Fibroblast of skin of right biceps (primary cell): ENCODE measurements at regions not wholly inside any gene's neighbourhood (a gene's known extent, or its start where the extent isn't known, plus 50 kb on each side); places are given as distances from the start of the nearest gene placed in this dataset.
"Not testable (repeated sequence)": the region's sequence is repeated elsewhere in the genome, so short reads cannot be mapped to it uniquely, and the experiment has no call there.

Source experiments
- DNase-seq: peaks from one replicate; pipeline ENCODE4 v3.0.0-alpha.2; 2013

DNA sequence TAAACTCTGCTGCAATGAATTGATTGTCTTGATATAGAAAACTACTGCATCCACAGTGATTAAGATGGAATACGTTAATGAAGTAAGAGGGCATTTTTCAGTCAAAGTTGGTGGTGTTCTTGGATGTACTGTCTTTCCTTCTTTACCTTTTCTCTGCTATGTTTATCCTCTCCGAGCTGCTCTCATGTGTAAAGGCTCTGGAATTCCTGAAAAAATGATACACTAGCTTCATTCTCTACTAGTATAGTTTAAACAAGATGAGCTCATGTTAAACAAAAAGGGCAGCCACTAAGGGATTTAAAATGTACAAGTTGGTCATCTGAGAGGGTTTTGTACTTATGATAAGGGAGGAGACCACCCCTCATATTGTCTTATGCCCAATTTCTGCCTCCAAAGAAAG is 504.6 kb upstream of the NECTIN3 start:
- DNase-seq: no peak

DNA sequence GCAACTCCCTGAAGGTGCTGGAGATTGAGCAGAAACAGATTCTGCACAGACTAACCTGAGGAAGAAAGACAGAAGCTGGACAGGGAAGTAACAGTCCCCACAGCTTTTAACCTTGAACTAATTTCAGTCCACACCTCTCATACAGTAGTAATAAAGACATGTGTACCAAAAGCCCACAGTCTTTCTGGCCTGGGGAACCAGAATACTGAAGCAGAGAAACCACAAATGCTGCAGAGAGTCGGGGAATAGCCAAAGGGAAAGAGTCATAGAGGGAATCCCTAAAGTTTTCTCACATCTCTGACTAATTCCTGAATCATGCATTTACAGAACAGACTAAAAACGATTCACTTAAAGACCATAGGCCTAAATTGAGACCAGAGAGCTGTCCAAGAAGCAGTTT is 503.4 kb upstream of the NECTIN3 start:
- peak; percentile 91 for DNase-seq

DNA sequence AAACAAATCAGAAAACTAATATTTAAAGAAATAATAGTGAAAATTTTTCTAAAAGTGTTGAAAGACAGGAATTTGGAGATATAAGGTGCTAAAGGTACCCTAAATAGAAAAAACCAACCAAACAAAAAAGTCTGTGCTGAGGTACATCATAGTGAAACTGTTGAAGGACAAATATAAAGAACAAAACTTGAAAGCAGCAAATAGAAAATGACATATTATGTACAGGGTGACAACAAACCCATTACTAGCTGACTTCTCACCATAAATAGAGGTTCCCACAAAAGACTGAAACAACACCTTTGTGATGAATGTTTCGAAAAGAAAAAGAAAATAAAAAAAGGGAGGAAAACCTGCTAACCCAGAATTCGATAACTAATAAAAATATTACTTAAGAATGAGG is 502.5 kb upstream of the NECTIN3 start:
- DNase-seq: no peak

DNA sequence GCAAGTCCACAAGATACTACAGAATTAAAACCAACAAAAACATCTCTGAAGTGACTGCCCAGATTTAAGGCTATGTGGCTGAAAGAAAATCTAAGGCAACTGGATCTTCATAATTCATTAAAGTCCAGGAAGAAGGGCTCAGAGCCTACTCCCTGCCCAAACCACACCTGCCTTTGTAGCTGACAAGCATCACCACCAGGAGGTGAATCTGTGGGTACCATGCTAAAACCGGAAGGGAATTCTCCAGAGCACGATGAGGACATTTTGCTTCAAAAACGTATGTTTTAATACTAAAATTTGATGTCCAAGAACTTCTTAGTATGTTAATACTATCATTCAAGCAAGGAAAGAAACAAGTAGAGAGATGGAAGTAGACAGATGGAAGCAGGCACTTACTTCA is 495.9 kb upstream of the NECTIN3 start:
- no peak for DNase-seq

DNA sequence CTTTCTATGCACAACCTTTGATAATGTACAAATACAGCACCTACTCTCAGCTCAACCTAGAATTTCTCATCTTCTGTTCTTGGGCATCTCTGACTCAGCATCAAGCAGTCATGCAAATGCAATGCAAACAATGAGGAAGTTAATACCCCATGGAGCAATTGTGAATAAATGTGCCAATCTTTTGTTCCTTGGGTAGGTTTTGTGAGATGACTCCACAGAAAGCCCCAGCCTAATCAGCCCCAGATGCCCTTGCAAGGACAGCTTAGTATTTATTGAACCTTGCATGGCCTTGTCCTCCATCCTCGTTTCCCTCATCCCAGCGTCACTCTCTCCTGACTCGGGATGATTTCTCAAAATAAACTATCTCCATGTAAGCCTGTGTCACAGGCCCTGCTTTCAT is 494.7 kb upstream of the NECTIN3 start:
- DNase-seq: peak; percentile 96

DNA sequence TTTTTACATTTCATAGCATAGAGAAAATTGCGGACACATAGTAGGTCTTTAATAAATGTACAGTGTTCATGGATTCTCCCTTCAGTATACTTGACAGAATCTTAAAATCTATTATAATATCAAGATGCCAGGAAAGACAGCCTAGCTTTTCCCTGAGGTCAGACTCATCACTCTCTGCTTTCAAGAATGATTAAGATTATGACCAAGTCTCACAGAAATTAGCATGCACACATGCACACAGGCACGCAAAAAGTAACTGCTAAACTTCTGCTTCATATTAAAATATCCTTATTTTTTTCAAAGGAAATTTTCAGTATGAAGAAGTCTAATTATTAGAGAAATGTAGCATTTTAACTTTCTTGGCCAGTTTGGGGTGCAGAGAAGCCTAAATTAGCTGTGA is 493.8 kb upstream of the NECTIN3 start:
- peak; percentile 66 for DNase-seq

DNA sequence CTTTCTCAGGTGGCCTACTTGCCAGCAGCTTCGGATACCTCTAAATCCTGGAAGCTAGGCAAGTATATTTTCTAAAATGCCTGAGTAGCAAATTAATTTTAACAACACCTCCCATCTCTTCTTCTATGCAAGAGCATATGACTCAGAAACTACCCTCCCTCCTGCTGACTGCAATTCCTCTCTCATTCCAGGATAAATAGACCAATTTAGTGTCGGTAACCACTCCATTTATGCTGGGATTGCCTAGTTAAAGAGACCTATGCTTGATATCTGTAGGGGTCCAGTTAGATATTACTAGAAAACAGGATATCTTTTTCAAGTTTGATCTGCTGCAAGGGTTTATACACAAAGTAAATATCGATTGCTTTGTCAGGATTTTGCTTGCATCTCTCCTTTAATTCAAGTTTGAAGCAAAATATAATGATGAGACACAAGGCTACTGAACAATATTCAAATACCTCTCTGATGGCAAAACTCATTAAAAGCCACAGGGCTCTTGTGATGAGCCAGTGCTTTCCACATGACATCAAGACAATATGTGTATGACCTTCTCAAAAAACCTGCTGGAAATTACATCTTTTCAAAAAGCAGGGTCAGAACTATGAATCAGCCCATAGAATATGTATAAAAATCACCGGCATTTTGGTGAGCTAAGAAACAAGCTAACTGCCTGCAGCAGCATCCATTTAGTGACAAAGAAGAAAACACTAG is 491.6 kb upstream of the NECTIN3 start:
- peak; percentile 75 for DNase-seq

DNA sequence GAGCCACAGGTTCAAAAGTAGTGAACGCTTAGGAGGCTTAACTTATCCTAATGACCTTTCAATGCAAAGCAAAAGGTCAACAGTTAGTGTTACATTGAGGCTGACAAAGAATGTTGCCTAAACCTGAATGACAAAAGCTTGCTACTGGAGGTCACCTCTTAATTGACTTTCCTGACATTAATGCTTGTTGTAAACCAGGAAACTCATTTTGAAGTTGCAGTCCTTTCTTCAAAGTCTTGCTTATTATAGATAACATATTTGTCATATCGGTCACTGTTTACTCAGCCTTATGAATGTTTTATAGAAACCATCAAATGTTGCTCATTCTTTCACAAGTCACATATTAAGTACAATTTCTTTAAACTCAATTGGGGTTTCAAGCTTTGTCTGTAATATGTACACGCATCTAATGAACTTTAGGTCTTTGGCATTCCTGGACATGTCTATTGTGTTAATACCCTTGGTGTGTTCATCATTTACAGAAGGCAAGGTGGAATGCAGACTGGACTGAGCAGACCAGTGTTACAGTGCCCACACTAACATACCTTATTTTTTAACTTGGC is 488.2 kb upstream of the NECTIN3 start:
- peak; percentile 22 for DNase-seq

DNA sequence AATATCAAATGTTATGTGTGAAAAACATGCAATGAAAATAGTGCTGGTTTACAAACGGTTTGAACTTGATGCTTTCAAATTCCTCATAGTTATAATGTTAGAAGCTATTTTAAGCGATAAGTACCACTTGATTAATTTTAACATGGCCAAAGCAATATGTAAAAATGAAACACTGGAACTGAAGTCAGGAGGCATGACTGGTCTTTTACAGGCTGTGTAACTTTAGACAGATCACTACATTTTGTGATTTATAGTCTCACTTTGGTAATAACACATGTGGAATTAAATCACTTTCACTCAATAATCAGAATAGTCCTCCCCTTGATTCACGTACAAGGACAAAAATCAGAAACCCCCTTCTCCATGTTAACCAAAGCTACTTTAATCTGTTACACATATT is 482.7 kb upstream of the NECTIN3 start:
- DNase-seq: no peak

DNA sequence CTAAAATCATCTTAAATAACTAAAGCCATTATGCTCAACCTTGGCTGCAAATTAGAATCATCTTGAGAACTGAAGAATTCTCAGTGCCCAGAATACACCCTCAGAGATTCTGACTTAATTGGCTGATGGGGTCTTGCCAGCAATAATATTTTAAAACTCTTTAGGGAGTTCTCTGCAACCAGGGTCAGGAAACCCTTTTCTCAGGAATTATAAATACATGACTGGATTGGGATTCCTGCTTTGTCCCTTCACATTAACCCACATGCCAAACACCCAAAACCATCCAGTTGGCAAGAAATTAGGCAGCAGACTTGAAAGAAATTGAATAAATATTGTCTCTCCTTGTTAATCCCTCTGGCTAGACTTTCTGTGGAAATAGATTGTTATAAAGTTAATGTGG is 482.3 kb upstream of the NECTIN3 start:
- no peak for DNase-seq

DNA sequence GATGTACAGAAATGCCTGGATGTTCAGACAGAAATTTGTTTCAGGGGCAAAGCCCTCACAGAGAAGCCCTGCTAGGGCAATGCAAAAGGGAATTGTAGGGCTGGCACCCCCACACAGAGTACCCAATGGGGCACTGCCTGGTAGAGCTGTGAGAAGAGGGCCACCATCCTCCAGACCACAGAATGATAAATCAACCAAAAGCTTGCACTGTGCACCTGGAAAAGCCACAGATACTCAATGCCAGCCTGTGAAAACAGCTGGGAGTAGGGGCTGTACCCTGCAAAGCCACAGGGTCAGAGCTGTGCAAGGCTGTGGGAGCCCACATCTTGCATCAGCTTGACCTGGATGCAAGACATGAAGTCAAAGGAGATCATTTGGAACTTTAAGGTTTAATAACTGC is 477.9 kb upstream of the NECTIN3 start:
- no peak for DNase-seq

DNA sequence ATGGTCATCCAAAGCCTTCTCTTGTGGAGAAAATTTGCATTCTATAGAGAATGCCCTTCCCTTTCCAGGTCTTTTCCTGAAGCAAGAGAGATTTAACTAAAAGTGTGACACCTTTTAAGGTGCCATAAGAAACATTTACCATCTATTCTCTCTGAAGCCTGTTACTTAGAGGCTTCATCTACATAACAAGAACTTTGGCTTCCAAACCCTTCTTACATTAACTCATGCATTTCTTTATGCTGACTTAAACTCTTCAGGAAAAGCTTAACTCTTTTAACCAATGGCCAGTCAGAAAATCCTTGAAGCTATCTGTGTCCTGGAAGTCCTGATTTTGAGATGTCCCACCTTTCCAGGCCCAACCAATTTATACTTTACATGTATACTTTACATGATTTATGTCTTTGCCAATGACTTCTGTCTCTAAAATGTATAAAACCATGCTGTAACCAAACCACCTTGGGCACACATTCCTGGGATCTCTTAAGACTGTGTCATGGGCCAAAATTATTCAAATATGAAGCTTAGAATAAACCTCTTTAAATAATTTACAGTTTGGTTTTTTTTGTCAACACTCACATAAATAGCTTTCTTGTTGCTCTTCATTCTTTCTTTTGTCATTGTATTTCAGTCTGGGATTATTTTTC is 472.6 kb upstream of the NECTIN3 start:
- DNase-seq: peak; percentile 84

DNA sequence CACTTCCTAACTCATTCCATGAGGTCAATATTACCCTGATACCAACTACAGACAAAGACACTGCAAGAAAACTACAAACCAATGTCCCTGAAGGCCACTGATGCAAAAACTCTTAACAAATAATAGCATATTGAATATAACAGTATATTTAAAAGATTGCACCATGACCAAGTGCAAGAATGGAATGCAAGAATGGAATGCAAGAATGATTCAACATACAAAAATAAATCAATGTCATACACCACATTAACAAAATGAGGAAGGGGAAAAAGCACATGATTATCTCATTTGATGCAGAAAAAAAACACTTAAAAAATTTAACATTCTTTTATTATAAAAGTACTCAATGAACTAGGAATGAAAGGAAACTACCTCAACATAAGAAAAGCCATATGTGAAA is 463.1 kb upstream of the NECTIN3 start:
- DNase-seq: peak; percentile 62

DNA sequence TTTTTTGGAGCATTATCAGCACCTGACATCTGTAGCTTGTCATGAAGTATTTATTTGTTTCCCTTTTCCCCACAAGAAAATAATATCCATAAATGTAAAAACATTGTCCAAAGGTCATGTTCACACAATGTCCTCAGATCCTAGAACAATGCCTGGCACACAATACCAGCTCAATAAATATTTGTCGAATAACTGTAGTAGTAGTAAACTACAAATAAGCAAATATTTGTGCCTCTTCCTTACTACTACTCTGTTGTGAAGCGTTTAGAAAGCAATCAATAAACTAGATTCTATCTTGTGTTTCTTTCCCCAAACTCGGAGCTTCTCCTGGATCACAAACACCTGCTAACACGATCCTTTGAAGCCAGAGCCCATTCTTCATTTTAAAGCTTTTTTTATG is 459.6 kb upstream of the NECTIN3 start:
- DNase-seq: no peak

DNA sequence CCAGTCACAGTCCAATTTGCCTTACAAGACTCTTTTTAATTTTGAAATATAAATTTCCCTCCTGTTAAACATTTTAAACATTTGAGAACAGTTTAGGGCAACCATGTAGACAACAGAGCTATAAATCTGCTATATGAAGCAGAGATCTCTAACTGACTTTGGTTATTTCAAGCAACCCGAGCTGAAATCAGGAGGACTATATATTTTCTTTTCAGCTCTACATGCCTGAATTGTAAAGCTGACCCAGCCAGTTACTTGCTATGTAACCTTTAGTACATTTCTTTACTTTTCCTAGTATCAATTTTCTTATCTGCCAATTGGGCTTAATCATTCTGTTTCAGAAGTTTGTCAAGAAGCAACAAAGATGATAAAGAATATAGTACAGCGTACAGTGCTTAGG is 457.4 kb upstream of the NECTIN3 start:
- no peak for DNase-seq

DNA sequence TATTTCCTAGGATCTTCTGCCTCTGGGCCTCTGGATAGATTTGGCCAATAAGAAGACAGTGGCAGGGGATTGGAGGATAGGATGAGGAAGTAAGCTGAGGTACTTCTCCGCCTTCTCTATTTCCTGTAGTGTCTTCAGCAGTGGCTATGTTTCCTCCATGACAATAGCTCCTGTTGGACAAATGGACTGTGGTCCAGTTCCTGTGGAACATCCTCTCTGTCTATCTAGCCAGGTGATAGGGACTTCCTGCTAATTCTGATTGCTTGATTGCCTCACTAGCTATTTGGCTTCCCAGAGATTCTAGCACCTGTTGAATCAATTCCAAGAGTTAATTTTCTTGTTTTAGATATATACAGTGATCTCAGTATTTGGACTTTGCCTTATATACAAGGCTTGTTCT is 456.2 kb upstream of the NECTIN3 start:
- no peak for DNase-seq

DNA sequence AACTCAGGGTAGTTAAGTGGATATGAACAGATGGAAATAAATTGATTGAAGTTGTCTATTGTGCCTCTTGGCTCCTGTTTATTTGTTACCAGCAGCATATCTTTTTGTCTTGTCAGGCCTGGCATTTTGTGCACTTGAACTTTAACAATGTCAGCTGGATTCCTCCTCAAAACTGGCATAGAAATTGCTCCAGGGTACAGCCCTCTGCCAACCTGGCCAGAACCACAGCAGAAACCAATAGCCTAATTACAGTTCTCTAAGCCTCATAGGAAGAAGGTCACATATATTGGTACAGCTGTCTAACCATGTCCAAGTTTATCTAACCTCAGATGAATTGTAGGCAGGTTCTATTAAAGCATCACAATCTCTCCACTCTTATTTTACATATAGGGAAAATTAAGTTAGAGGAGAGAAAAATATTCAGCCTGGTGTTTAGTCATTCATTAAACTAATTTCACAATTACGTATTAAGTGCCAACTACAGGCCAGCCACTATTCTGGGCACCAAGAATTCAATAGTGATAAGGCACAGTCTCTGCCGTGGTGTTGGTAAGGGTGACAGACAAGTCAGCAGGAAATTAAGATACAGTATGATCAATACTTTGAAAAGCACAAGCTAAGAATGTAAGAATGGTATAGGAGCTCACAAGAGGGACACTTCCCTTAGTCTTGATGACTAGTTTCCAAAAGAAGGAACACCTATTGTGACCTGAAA is 452.9 kb upstream of the NECTIN3 start:
- no peak for DNase-seq

DNA sequence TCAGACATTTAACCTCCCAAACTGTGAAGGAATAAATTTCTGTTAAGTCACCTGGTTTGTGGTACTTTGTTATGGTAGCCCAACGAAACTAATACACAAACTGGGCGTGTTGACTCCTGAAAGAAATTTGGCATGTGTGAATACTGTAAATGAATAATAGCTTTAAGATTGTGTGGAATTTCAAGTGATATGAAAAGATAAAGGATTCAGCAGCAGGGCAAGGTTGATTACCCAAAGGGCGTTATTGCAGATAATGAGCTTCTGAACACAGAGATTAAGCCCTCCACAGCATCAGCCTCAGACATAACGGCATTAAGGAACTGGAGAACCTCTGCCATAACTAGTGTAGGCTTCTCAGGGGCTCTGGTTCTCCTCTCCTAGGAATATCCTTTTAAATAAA is 451.5 kb upstream of the NECTIN3 start:
- no peak for DNase-seq

DNA sequence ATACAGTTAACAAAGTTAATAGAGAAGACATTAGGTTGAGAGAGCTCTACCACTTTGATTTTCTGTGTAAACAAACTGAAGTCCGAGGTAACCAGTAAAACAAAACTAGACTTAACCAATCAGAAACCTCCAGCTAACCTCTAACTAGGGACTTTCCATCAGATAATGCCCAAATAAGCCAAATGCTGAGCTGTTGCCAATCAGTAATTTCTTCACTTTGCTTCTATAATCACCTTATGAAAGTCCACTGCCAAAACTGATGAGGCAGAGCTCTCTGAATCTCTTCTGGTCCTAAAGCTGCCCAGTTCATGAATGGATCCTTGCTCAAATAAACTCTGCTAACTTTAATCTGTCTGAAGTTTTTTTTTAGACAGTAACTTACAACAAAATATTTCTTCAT is 448.0 kb upstream of the NECTIN3 start:
- DNase-seq: no peak

DNA sequence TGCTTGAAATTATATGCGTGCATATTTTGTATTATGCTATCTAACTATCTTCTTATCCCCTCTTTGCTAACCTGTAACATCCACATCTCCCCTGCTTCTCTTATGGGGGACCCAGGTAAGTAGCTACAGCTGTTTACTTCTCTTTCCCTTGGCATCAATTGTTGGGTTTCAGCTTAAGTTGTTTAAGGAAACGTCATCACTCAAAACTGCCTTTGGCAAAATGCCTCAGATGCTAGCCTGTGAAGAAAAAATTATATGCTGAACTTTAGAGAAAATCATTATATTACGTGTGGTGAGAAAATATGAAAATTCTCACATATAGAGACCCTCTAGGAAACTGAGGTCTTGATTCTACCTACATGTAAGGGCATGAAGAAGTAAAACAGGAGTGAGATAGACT is 447.0 kb upstream of the NECTIN3 start:
- DNase-seq: no peak

DNA sequence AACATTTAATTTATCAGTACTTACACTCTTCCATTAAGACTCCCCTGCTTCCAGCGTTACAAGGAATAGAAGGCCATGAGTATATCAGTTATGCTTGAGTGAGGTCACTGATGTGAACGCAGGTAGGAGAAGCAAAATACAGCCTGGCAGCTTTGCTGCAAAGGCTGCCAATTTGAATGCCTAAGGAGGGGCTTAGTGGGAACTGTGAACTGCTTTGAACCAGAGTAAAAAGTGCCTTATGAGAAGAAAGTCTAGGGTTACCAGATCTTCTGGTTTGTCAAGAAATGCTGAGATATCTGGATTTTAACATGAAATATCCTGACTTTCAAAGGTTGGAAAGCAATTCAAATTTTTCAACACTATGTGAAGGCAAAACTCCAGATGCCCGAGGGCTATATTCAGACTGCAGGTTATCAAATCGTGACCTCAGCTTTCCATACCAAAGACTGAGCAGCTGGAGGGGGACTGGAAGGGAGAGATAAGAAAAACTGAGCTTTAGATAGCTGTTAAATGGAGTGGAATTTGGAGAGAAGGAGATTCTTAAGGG is 446.3 kb upstream of the NECTIN3 start:
- no peak for DNase-seq

DNA sequence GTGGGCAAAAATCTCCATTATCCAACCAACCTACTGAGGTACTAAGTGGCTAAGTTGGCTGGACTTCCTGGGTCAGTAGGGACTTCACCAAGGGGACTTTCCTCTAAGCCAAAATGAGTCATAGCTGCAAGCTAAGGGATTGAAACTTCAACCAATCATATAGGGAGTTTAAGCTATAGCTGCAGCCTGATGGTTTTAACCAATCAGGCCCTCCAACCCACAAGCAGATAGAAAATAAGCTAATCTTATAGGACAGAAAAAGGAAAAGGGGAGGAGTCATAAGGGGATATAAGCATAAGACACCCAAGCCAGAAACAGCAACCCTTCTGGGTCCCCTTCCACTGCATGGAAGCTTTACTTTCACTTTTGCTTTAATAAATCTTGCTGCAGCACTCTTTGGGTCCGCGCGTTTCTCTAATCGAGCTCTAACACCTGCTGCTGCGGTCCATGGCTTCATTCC is 444.9 kb upstream of the NECTIN3 start:
- not testable (repeated sequence) for DNase-seq

DNA sequence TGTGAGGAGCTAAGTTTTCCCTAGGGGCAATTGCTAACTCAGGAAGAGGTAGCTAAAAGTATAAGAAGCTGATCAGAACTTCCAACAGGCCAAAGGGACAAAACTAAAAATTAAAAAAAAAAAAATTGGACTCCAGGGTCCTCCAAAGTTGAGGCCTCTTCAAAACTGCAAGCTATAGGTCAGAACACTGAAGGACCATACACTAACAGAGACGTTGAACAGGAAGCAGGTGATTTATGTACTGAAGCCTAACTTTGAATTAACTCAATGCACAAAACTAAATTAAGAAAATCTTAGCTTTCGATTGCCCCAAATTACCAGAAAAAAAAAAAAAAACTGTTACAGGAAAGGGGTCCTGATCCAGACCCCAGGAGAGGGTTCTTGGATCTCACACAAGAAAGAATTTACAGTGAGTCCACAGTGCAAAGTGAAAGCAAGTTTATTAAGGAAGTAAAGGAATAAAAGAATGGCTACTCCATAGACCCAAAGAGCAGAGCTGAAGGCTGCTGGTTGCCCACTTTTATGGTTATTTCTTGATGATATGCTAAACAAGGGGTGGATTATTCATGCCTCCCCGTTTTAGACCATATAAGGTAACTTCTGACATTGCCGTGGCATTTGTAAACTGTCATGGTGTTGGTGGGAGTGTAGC is 442.8 kb upstream of the NECTIN3 start:
- no peak for DNase-seq
